MCF 10A (cell line): ENCODE measurements at regions not wholly inside any gene's neighbourhood (a gene's known extent, or its start where the extent isn't known, plus 50 kb on each side); places are given as distances from the start of the nearest gene placed in this dataset.

Experiments used
- BruUV-seq: library from RNA; stranded (reverse); fragments of 400-500 nt; replicated peaks from 2 replicates; lab custom pipeline; 2021; lab: Mats Ljungman, UMichigan
- CTCF ChIA-PET: fragments of 300-600 bp; sonication (Branson Sonifier 250); formaldehyde crosslinking; extraction: SDS; loops from one replicate; lab custom pipeline; 2021; ENCODE audit warnings: antibody characterized with exemption, inconsistent platforms; lab: Yijun Ruan, JAX
- POLR2A ChIA-PET: fragments of 300-600, 350-650 bp; sonication (Branson Sonifier 250); formaldehyde crosslinking; extraction: SDS; loops from one replicate; lab custom pipeline; 2020; ENCODE audit warnings: antibody characterized with exemption, inconsistent platforms; lab: Yijun Ruan, JAX
- DNase-seq: peaks from one replicate; pipeline ENCODE4 v3.0.0-alpha.2; 2018; ENCODE audit not compliant: unreplicated experiment
- H3K27ac Mint-ChIP-seq: one replicate; pipeline ENCODE4 v1.8.0; 2022; ENCODE audit warnings: mild to moderate bottlenecking, low read depth, mixed read lengths; ENCODE audit not compliant: unreplicated experiment
- H3K27me3 Mint-ChIP-seq: one replicate; pipeline ENCODE4 v1.8.0; 2022; ENCODE audit warnings: mixed read lengths; ENCODE audit not compliant: insufficient read depth, unreplicated experiment
- H3K36me3 Mint-ChIP-seq: one replicate; pipeline ENCODE4 v1.8.0; 2022; ENCODE audit warnings: mild to moderate bottlenecking, moderate library complexity, mixed read lengths; ENCODE audit not compliant: insufficient read depth, unreplicated experiment
- H3K4me1 Mint-ChIP-seq: one replicate; pipeline ENCODE4 v1.8.0; 2022; ENCODE audit warnings: mixed read lengths; ENCODE audit not compliant: insufficient read depth, unreplicated experiment
- H3K4me3 Mint-ChIP-seq: one replicate; pipeline ENCODE4 v1.8.0; 2022; ENCODE audit warnings: mild to moderate bottlenecking, moderate library complexity, mixed read lengths; ENCODE audit not compliant: unreplicated experiment
- H3K9me3 Mint-ChIP-seq: one replicate; pipeline ENCODE4 v1.8.0; 2022; ENCODE audit warnings: mixed read lengths; ENCODE audit not compliant: unreplicated experiment
- CTCF ChIP-seq: fragments of 200-600 bp; IDR thresholded peaks from one replicate; pipeline ENCODE4 v1.8.0; 2022; ENCODE audit warnings: antibody characterized with exemption, mild to moderate bottlenecking; ENCODE audit not compliant: unreplicated experiment
- intact Hi-C: fragments of 100-400 bp; cut with micrococcal nuclease; formaldehyde crosslinking; loops from 2 replicates; pipeline ENCODE4 v1.14.1; 2022

GRCh38 chr4:156521631-156522030 is 450.0 kb downstream of the PDGFC start:
- no peak overlapping the region for H3K27ac Mint-ChIP-seq
- H3K27me3 Mint-ChIP-seq, result no peaks in the 10 kb centered on the region
- intact Hi-C loops, result no loop called here
- DNase-seq, result no peak
- H3K4me1 Mint-ChIP-seq, result peaks cover 6% of the 10 kb centered on the region
- no peaks in the 10 kb centered on the region for H3K36me3 Mint-ChIP-seq
- TF ChIP-seq CTCF, result no peak
- no peaks in the 10 kb centered on the region for H3K9me3 Mint-ChIP-seq
- CTCF ChIA-PET, result no interaction called here
- POLR2A ChIA-PET, result interaction anchor here (0.9 kb wide), 1 partner anchor 45 kb away, joined by 3 read pairs; no protein-coding TSS in a partner anchor
- no peak overlapping the region for H3K4me3 Mint-ChIP-seq
- no TSS peak for BruUV-seq

GRCh38 chr4:156517956-156518355 is 453.6 kb downstream of the PDGFC start:
- peaks cover 6% of the 10 kb centered on the region for H3K4me1 Mint-ChIP-seq
- H3K36me3 Mint-ChIP-seq, result no peaks in the 10 kb centered on the region
- POLR2A ChIA-PET, result interaction anchor here (0.7 kb wide), 1 partner anchor 19 kb away, joined by 4 read pairs; no protein-coding TSS in a partner anchor
- H3K9me3 Mint-ChIP-seq, result no peaks in the 10 kb centered on the region
- H3K27ac Mint-ChIP-seq, result no peak overlapping the region
- no peaks in the 10 kb centered on the region for H3K27me3 Mint-ChIP-seq
- DNase-seq, result no peak
- intact Hi-C loops, result no loop called here
- no peak overlapping the region for H3K4me3 Mint-ChIP-seq
- TF ChIP-seq CTCF, result no peak
- no TSS peak for BruUV-seq
- CTCF ChIA-PET, result no interaction called here

- Mint-ChIP-seq H3K36me3 (no peaks in the 10 kb centered on the region), H3K9me3 (no peaks in the 10 kb centered on the region), H3K4me3 (no peak overlapping the region), H3K4me1 (peaks cover 6% of the 10 kb centered on the region), H3K27me3 (no peaks in the 10 kb centered on the region), H3K27ac (no peak overlapping the region)
- no peak for TF ChIP-seq CTCF
- no TSS peak for BruUV-seq
- ChIA-PET CTCF (interaction anchor here (0.5 kb wide), 1 partner anchor 564 kb away, joined by 5 read pairs; no protein-coding TSS in a partner anchor), POLR2A (no interaction called here)
- DNase-seq, result no peak
- intact Hi-C loops, result no loop called here
These were observed 454.1 kb downstream of the PDGFC start for GRCh38 chr4:156517546-156517945.

GRCh38 chr4:156516698-156517097 is 454.9 kb downstream of the PDGFC start:
- intact Hi-C loops, result no loop called here
- no TSS peak for BruUV-seq
- ChIA-PET POLR2A (interaction anchor here (0.6 kb wide), 1 partner anchor 20 kb away, joined by 3 read pairs; no protein-coding TSS in a partner anchor), CTCF (interaction anchor here (0.5 kb wide), 1 partner anchor 1738 kb away, joined by 3 read pairs; no protein-coding TSS in a partner anchor)
- no peak for TF ChIP-seq CTCF
- Mint-ChIP-seq H3K27me3 (no peaks in the 10 kb centered on the region), H3K4me1 (peaks cover 6% of the 10 kb centered on the region), H3K4me3 (no peak overlapping the region), H3K27ac (no peak overlapping the region), H3K36me3 (no peaks in the 10 kb centered on the region), H3K9me3 (no peaks in the 10 kb centered on the region)
- DNase-seq, result no peak
